Trophoblast cell (in vitro differentiated cells and primary cell): ENCODE measurements at regions not wholly inside any gene's neighbourhood (a gene's known extent, or its start where the extent isn't known, plus 50 kb on each side); places are given as distances from the start of the nearest gene placed in this dataset.
"Not testable (repeated sequence)": the region's sequence is repeated elsewhere in the genome, so short reads cannot be mapped to it uniquely, and the experiment has no call there.

Source experiments
- DNase-seq, 2 donors: peaks; one replicate each; pipeline ENCODE4 v3.0.0-alpha.2; 2016
- H2AFZ ChIP-seq: 2 replicates; pipeline ENCODE4 v1.6.1; 2013; ENCODE audit warnings: low read length, moderate library complexity, mild to moderate bottlenecking; ENCODE audit not compliant: insufficient read depth, poor library complexity
- H2AK5ac ChIP-seq: 2 replicates; pipeline ENCODE4 v1.6.1; 2013; ENCODE audit warnings: mild to moderate bottlenecking, low read length
- H2BK120ac ChIP-seq: 2 replicates; pipeline ENCODE4 v1.6.1; 2013; ENCODE audit warnings: low read length, mild to moderate bottlenecking, moderate library complexity; ENCODE audit not compliant: insufficient read depth, poor library complexity
- H2BK12ac ChIP-seq: 2 replicates; pipeline ENCODE4 v1.6.1; 2013; ENCODE audit warnings: mild to moderate bottlenecking, low read length, moderate library complexity
- H2BK5ac ChIP-seq: 2 replicates; pipeline ENCODE4 v1.6.1; 2013; ENCODE audit warnings: low read length, low read depth, moderate library complexity, mild to moderate bottlenecking; ENCODE audit not compliant: poor library complexity
- H3K14ac ChIP-seq: 2 replicates; pipeline ENCODE4 v1.6.1; 2013; ENCODE audit warnings: mild to moderate bottlenecking, low read length
- H3K18ac ChIP-seq: 2 replicates; pipeline ENCODE4 v1.6.1; 2013; ENCODE audit warnings: mild to moderate bottlenecking, low read length
- H3K23ac ChIP-seq: 2 replicates; pipeline ENCODE4 v1.6.1; 2013; ENCODE audit warnings: low read length
- H3K27ac ChIP-seq: 2 replicates; pipeline ENCODE4 v1.5.1; 2013; ENCODE audit warnings: low read depth, mild to moderate bottlenecking, inconsistent platforms, low read length, moderate library complexity
- H3K27me3 ChIP-seq: 2 replicates; pipeline ENCODE4 v1.6.1; 2013; ENCODE audit warnings: inconsistent platforms, mild to moderate bottlenecking, low read length, moderate library complexity; ENCODE audit not compliant: insufficient read depth
- H3K36me3 ChIP-seq, 2 experiments: 1 replicate in 1 of 2; 2 replicates in 1 of 2; pipeline ENCODE4 v1.6.1; 2013; ENCODE audit warnings: low read length in 2 of 2, mild to moderate bottlenecking in 2 of 2, moderate library complexity in 1 of 2; ENCODE audit not compliant: insufficient read depth in 2 of 2, control insufficient read depth in 1 of 2
- H3K4ac ChIP-seq: 2 replicates; pipeline ENCODE4 v1.6.1; 2013; ENCODE audit warnings: low read depth, mild to moderate bottlenecking, low read length, moderate library complexity
- H3K4me1 ChIP-seq, 2 experiments: 1 replicate in 1 of 2; 2 replicates in 1 of 2; pipeline ENCODE4 v1.6.1; 2013; ENCODE audit warnings: low read length in 2 of 2, mild to moderate bottlenecking in 2 of 2, moderate library complexity in 1 of 2; ENCODE audit not compliant: insufficient read depth in 2 of 2, control insufficient read depth in 1 of 2
- H3K4me2 ChIP-seq: 2 replicates; pipeline ENCODE4 v1.6.1; 2013; ENCODE audit warnings: inconsistent platforms, mild to moderate bottlenecking, low read length, moderate library complexity
- H3K4me3 ChIP-seq: 2 replicates; pipeline ENCODE4 v1.5.1; 2013; ENCODE audit warnings: mild to moderate bottlenecking, low read depth, low read length, inconsistent platforms
- H3K79me1 ChIP-seq: one replicate; pipeline ENCODE4 v1.6.1; 2013; ENCODE audit warnings: low read length
- H3K79me2 ChIP-seq: 2 replicates; pipeline ENCODE4 v1.6.1; 2013; ENCODE audit warnings: low read length, mild to moderate bottlenecking; ENCODE audit not compliant: control insufficient read depth, insufficient read depth, poor library complexity
- H3K9ac ChIP-seq: 2 replicates; pipeline ENCODE4 v1.6.1; 2013; ENCODE audit warnings: mild to moderate bottlenecking, low read length
- H3K9me3 ChIP-seq: 2 replicates; pipeline ENCODE4 v1.6.1; 2013; ENCODE audit warnings: low read depth, mild to moderate bottlenecking, control low read depth, inconsistent platforms, low read length; ENCODE audit not compliant: insufficient read depth
- H4K12ac ChIP-seq: 2 replicates; pipeline ENCODE4 v1.6.1; 2013; ENCODE audit warnings: low read depth, mild to moderate bottlenecking, low read length, moderate library complexity
- H4K8ac ChIP-seq: 2 replicates; pipeline ENCODE4 v1.6.1; 2013; ENCODE audit warnings: low read depth, mild to moderate bottlenecking, low read length, moderate library complexity
- H4K91ac ChIP-seq: one replicate; pipeline ENCODE4 v1.6.1; 2013; ENCODE audit warnings: low read depth, mild to moderate bottlenecking, low read length, moderate library complexity
- WGBS: extraction: QIAGEN DNeasy Blood & Tissue Kit; methylation state at CpG from one replicate; pipeline ENCODE4 v1.1.7; 2013; ENCODE audit warnings: missing lambda C conversion rate; ENCODE audit not compliant: insufficient read length, insufficient coverage; ENCODE audit errors: extremely low coverage; 5-methylcytosine and 5-hydroxymethylcytosine counted together

DNA sequence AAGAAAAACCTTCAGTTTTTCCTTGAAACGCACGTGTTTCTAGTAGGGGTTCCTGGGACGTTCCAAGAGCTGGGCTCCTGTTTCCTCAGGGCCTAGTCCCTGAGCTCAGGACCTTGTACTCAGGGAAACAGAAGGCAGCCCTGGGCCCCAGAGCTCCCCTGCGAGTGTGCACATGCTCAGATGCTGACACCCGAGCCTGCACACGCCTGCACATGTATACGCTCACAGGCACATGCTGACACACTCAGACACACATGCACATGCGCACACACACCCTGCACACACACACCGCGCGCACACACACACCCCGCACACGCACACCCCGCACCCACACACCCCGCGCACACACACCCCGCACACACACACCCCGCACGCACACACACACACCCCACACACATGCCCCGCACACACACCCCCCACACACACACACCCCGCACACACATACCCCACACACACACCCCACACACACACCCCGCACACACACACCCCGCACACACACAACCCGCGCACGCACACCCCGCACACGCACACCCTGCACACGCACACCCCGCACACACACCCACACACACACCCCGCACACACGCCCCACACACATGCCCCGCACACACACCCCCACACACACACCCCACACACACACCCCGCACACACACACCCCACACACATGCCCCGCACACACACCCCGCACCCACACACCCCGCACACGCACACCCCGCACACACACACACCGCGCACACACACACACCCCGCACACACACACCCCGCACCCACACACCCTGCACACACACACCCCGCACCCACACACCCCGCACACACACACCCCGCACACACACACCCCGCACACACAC lies 52.2 kb downstream of the CALML3 start:
- Histone ChIP-seq H3K4me1 (peaks cover 14 to 22% of the 10 kb centered on the region in 2 experiments), H2AFZ (no peak overlapping the region), H3K27ac (no peak overlapping the region), H3K4me3 (peak overlapping the region; percentile 41), H3K9ac (no peak overlapping the region), H3K79me1 (peaks cover 26% of the 10 kb centered on the region), H3K9me3 (peaks cover 6% of the 10 kb centered on the region), H2AK5ac (peak overlapping the region; percentile 26), H4K8ac (peak overlapping the region; percentile 8), H3K4ac (no peak overlapping the region), H3K27me3 (no peaks in the 10 kb centered on the region), H3K79me2 (peaks cover 1% of the 10 kb centered on the region), H4K12ac (no peak overlapping the region), H2BK120ac (peak overlapping the region; percentile 9), H3K4me2 (no peak overlapping the region), H3K36me3 (no peaks in the 10 kb centered on the region), H3K23ac (no peak overlapping the region), H3K14ac (peak overlapping the region; percentile 27), H2BK5ac (no peak overlapping the region), H2BK12ac (peak overlapping the region; percentile 55), H4K91ac (peak overlapping the region; percentile 67), H3K18ac (peak overlapping the region; percentile 18)
- no peak for DNase-seq
- 100% methylated on average over 9 of the region's 47 CpGs for whole genome bisulfite sequencing

DNA sequence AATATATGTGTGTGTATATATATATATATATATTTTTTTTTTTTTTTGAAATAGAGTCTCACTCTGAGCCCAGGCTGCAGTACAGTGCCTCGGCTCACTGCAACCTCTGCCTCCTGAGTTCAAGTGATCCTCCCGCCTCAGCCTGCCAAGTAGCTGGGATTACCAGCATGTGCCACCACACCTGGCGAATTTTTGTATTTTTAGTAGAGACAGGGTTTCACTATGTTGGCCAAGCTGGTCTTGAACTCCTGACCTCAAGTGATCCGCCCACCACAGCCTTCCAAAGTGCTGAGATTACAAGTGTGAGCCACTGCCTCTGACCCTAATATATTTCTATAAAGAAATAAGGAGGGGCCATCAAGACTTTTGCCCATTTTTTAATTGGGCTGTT lies 55.3 kb downstream of the CALML3 start:
- not testable (repeated sequence) for H2BK120ac ChIP-seq, H3K18ac ChIP-seq, H2BK5ac ChIP-seq, H4K91ac ChIP-seq, H2AK5ac ChIP-seq, H3K9me3 ChIP-seq, H4K8ac ChIP-seq, H3K36me3 ChIP-seq, H2AFZ ChIP-seq, H3K9ac ChIP-seq, H4K12ac ChIP-seq, H3K27me3 ChIP-seq, H3K4me2 ChIP-seq, H3K27ac ChIP-seq, H3K14ac ChIP-seq, H2BK12ac ChIP-seq, H3K23ac ChIP-seq, H3K4me3 ChIP-seq, H3K79me2 ChIP-seq, DNase-seq, H3K4ac ChIP-seq
- Histone ChIP-seq H3K4me1 (peaks cover 34 to 40% of the 10 kb centered on the region in 2 experiments), H3K79me1 (peaks cover 48% of the 10 kb centered on the region)
- no CpG with 5 or more reads among the region's 4 CpGs for WGBS

DNA sequence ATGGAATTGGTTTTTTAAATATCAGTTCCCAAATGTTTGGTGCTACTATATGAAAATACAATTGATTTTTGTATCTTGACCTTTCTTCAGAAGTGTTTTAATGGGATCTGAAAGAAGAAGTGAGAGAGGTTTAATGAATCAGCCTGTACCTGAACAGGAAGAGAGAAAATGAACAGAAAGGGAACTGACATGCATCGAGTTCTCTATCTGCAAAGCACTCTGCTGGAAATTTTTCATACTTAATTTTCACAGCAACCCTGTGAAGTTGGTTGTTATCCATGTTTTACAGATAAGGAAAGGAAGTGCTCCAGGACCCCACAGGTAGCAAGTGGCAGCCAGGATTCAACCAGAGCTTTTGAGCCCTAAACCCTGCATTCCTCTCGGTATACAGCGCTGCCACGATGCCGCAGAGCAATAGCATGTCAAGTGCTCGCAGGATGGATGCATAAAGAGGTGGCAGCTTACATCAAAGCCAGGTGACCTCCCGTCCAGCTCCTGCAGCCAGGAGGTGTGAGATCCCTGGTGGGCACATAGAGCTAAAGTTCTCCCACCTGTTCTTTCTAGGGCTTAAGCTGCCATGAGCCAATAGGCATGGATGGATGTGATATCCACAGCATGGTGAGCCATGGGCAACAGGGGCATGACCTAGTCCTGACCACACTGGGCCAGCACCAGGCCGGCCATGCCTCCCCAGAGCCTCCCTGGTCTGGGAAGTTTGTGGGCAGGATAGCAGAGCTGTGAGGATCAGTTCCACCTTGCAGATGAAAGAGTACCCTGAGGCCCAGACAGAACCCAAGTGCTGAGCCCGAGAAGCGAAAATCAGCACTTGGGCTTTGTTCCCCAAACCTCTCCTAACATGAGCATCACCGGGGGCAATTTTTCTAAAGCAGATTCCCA lies 57.2 kb downstream of the CALML3 start:
- Histone ChIP-seq H3K23ac (no peak overlapping the region), H2BK5ac (peak overlapping the region; percentile 99), H3K18ac (peak overlapping the region; percentile 91), H3K4me2 (no peak overlapping the region), H3K79me1 (peaks cover 52% of the 10 kb centered on the region), H3K4ac (peak overlapping the region; percentile 50), H3K9ac (peak overlapping the region; percentile 11), H2AFZ (no peak overlapping the region), H2BK12ac (peak overlapping the region; percentile 92), H4K12ac (no peak overlapping the region), H2AK5ac (peak overlapping the region; percentile 95), H3K9me3 (peaks cover 3% of the 10 kb centered on the region), H4K8ac (peak overlapping the region; percentile 13), H3K4me3 (no peak overlapping the region), H3K79me2 (peaks cover 13% of the 10 kb centered on the region), H3K36me3 (no peaks in the 10 kb centered on the region), H3K27ac (peak overlapping the region; percentile 99), H3K4me1 (peaks cover 34 to 43% of the 10 kb centered on the region in 2 experiments), H2BK120ac (peak overlapping the region; percentile 98), H3K27me3 (no peaks in the 10 kb centered on the region), H3K14ac (peak overlapping the region; percentile 93), H4K91ac (peak overlapping the region; percentile 100)
- no CpG with 5 or more reads among the region's 11 CpGs for WGBS
- no peak for DNase-seq

GRCh38 chr10:5582736-5583135 lies 58.0 kb downstream of the CALML3 start:
- peak; percentile 67 to 68 for DNase-seq
- peak overlapping the region; percentile 90 for H3K18ac ChIP-seq
- no peaks in the 10 kb centered on the region for H3K36me3 ChIP-seq
- peak overlapping the region; percentile 99 for H2BK5ac ChIP-seq
- peak overlapping the region; percentile 98 for H2BK120ac ChIP-seq
- no peak overlapping the region for H2AFZ ChIP-seq
- no peak overlapping the region for H3K9ac ChIP-seq
- H3K79me2 ChIP-seq = peaks cover 16% of the 10 kb centered on the region
- no peak overlapping the region for H4K12ac ChIP-seq
- H3K9me3 ChIP-seq = peaks cover 2% of the 10 kb centered on the region
- peak overlapping the region; percentile 96 for H2AK5ac ChIP-seq
- H3K27ac ChIP-seq = peak overlapping the region; percentile 99
- peaks cover 55% of the 10 kb centered on the region for H3K79me1 ChIP-seq
- WGBS = no CpG with 5 or more reads among the region's 12 CpGs
- no peak overlapping the region for H3K23ac ChIP-seq
- H2BK12ac ChIP-seq = peak overlapping the region; percentile 92
- H3K4ac ChIP-seq = peak overlapping the region; percentile 63
- peak overlapping the region; percentile 28 for H3K4me2 ChIP-seq
- no peaks in the 10 kb centered on the region for H3K27me3 ChIP-seq
- H3K4me1 ChIP-seq = peaks cover 40 to 50% of the 10 kb centered on the region in 2 experiments
- peak overlapping the region; percentile 100 for H4K91ac ChIP-seq
- H3K4me3 ChIP-seq = no peak overlapping the region
- H4K8ac ChIP-seq = peak overlapping the region; percentile 74
- H3K14ac ChIP-seq = peak overlapping the region; percentile 94
